DND-41 (cell line): ENCODE measurements at regions not wholly inside any gene's neighbourhood (a gene's known extent, or its start where the extent isn't known, plus 50 kb on each side); places are given as distances from the start of the nearest gene placed in this dataset.

Source experiments
- EZH2 ChIP-seq: IDR thresholded peaks from 3 replicates; pipeline ENCODE4 v1.6.1; 2012; ENCODE audit warnings: borderline replicate concordance, low read depth, mild to moderate bottlenecking, moderate library complexity, low read length, inconsistent platforms; ENCODE audit not compliant: severe bottlenecking
- TF ChIP-seq, protein P1 (sequence below): IDR thresholded peaks from 2 replicates; pipeline ENCODE4 v1.5.1; 2012; ENCODE audit warnings: borderline replicate concordance, low read length, moderate library complexity, mild to moderate bottlenecking; ENCODE audit not compliant: poor library complexity, severe bottlenecking; ENCODE audit errors: extremely low read depth

DNA sequence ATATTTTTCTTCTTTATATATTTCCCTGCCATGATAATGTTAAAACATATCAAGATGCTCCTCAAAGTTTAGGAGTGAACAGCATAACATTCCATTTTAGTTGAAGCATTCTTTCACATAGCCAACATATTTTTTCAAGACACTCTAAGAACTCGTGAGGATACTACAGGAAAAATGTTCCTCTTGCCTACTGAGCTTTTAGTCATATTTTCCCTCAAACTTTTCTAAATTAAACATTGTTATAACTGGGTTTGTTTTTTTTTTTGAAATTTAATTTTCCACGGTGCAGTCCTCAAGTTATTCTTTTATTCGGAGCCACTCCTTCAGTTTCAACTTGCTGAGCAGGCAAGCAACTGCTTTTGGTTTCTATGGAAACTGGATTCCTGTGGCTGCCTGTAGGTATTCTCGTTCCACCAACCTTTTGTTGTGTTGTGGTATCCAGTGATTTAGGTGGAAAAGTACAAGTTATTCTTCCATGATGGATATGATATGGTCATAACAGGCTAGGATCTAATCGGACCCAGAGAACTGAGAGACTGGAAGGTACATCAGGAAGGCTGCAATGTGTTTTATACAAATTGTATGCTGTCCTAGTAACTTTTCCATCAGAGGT, 248.0 kb downstream of the TRIML1 start:
- TF ChIP-seq, protein P1, sequence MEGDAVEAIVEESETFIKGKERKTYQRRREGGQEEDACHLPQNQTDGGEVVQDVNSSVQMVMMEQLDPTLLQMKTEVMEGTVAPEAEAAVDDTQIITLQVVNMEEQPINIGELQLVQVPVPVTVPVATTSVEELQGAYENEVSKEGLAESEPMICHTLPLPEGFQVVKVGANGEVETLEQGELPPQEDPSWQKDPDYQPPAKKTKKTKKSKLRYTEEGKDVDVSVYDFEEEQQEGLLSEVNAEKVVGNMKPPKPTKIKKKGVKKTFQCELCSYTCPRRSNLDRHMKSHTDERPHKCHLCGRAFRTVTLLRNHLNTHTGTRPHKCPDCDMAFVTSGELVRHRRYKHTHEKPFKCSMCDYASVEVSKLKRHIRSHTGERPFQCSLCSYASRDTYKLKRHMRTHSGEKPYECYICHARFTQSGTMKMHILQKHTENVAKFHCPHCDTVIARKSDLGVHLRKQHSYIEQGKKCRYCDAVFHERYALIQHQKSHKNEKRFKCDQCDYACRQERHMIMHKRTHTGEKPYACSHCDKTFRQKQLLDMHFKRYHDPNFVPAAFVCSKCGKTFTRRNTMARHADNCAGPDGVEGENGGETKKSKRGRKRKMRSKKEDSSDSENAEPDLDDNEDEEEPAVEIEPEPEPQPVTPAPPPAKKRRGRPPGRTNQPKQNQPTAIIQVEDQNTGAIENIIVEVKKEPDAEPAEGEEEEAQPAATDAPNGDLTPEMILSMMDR = no peak
- no peak for TF ChIP-seq EZH2
